ENCODE measurements at regions not wholly inside any gene's neighbourhood (a gene's known extent, or its start where the extent isn't known, plus 50 kb on each side); places are given as distances from the start of the nearest gene placed in this dataset.
A peak's percentile ranks its signal among the peaks of the same experiment; 100 is the strongest.

GRCh38 chr3:130276203-130276803, 69.2 kb upstream of the COL6A5 start:
- Histone ChIP-seq H3K4me1 (no peaks in the 10 kb centered on the region), H3K36me3 (no peaks in the 10 kb centered on the region), H3K27ac (no peak overlapping the region), H3K9me3 (no peaks in the 10 kb centered on the region), H3K27me3 (no peaks in the 10 kb centered on the region), H3K4me3 (no peak overlapping the region)
- DNase-seq (ENCODE audit: low spot score), result no peak
- TF ChIP-seq, protein P1, sequence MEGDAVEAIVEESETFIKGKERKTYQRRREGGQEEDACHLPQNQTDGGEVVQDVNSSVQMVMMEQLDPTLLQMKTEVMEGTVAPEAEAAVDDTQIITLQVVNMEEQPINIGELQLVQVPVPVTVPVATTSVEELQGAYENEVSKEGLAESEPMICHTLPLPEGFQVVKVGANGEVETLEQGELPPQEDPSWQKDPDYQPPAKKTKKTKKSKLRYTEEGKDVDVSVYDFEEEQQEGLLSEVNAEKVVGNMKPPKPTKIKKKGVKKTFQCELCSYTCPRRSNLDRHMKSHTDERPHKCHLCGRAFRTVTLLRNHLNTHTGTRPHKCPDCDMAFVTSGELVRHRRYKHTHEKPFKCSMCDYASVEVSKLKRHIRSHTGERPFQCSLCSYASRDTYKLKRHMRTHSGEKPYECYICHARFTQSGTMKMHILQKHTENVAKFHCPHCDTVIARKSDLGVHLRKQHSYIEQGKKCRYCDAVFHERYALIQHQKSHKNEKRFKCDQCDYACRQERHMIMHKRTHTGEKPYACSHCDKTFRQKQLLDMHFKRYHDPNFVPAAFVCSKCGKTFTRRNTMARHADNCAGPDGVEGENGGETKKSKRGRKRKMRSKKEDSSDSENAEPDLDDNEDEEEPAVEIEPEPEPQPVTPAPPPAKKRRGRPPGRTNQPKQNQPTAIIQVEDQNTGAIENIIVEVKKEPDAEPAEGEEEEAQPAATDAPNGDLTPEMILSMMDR (IDR thresholded peaks at IDR 0.05), result peak; percentile 52 to 80

- H3K27me3 ChIP-seq, result no peaks in the 10 kb centered on the region
- no peaks in the 10 kb centered on the region for H3K36me3 ChIP-seq
- no peaks in the 10 kb centered on the region for H3K9me3 ChIP-seq
- no peak overlapping the region for H3K27ac ChIP-seq
- H3K4me1 ChIP-seq, result no peaks in the 10 kb centered on the region
- no peak overlapping the region for H3K4me3 ChIP-seq
- TF ChIP-seq, protein P1 (IDR thresholded peaks at IDR 0.05), result no peak
- no peak for DNase-seq (ENCODE audit: low spot score)
These were observed 56.8 kb upstream of the COL6A5 start for GRCh38 chr3:130288670-130289069.

- TF ChIP-seq, protein P1 (IDR thresholded peaks at IDR 0.05), result no peak
- no peaks in the 10 kb centered on the region for H3K36me3 ChIP-seq
- no peak for DNase-seq (ENCODE audit: low spot score)
These were observed 54.3 kb upstream of the COL6A5 start for GRCh38 chr3:130291148-130291547.

GRCh38 chr3:130293247-130293646, 52.2 kb upstream of the COL6A5 start:
- Histone ChIP-seq H3K27ac (no peak overlapping the region), H3K27me3 (no peaks in the 10 kb centered on the region), H3K4me3 (no peak overlapping the region), H3K36me3 (no peaks in the 10 kb centered on the region), H3K9me3 (no peaks in the 10 kb centered on the region), H3K4me1 (no peaks in the 10 kb centered on the region)
- TF ChIP-seq, protein P1 (IDR thresholded peaks at IDR 0.05), result no peak
- no peak for DNase-seq (ENCODE audit: low spot score)

More at GRCh38 chr3:130291148-130291547, 54.3 kb upstream of the COL6A5 start:
- Histone ChIP-seq H3K4me1 (no peaks in the 10 kb centered on the region), H3K27ac (no peak overlapping the region), H3K4me3 (no peak overlapping the region), H3K9me3 (no peaks in the 10 kb centered on the region), H3K27me3 (no peaks in the 10 kb centered on the region)

Measured in right atrium auricular region (tissue), 2 donors.